HepG2 (cell line): ENCODE measurements at regions not wholly inside any gene's neighbourhood (a gene's known extent, or its start where the extent isn't known, plus 50 kb on each side); places are given as distances from the start of the nearest gene placed in this dataset.

ENCODE experiments used
- GLI4 ChIP-seq: sonication (generic); formaldehyde crosslinking; IDR thresholded peaks from 2 replicates; pipeline ENCODE4 v1.5.1; 2020; ENCODE audit warnings: missing genetic modification reagents, mild to moderate bottlenecking, moderate library complexity, borderline replicate concordance
- KDM5A ChIP-seq: fragments of 200-600 bp; sonication (generic); IDR thresholded peaks from 2 replicates; pipeline ENCODE4 v1.7.0; 2018; ENCODE audit warnings: antibody characterized with exemption, mild to moderate bottlenecking, low read length, borderline replicate concordance
- KIAA2018 ChIP-seq: sonication (generic); formaldehyde crosslinking; IDR thresholded peaks from 2 replicates; pipeline ENCODE4 v1.5.0; 2020; ENCODE audit warnings: mild to moderate bottlenecking, missing genetic modification reagents, borderline replicate concordance
- ZBTB21 ChIP-seq: sonication (generic); formaldehyde crosslinking; IDR thresholded peaks from 2 replicates; pipeline ENCODE4 v1.4.0; 2020; ENCODE audit warnings: missing genetic modification reagents
- ZNF562 ChIP-seq: sonication (generic); formaldehyde crosslinking; IDR thresholded peaks from 2 replicates; pipeline ENCODE4 v1.8.0; 2022; ENCODE audit warnings: missing genetic modification reagents, borderline replicate concordance
- ZNF790 ChIP-seq: sonication (generic); formaldehyde crosslinking; IDR thresholded peaks from 2 replicates; pipeline ENCODE4 v1.8.0; 2022; ENCODE audit warnings: missing genetic modification reagents, mild to moderate bottlenecking, borderline replicate concordance

DNA sequence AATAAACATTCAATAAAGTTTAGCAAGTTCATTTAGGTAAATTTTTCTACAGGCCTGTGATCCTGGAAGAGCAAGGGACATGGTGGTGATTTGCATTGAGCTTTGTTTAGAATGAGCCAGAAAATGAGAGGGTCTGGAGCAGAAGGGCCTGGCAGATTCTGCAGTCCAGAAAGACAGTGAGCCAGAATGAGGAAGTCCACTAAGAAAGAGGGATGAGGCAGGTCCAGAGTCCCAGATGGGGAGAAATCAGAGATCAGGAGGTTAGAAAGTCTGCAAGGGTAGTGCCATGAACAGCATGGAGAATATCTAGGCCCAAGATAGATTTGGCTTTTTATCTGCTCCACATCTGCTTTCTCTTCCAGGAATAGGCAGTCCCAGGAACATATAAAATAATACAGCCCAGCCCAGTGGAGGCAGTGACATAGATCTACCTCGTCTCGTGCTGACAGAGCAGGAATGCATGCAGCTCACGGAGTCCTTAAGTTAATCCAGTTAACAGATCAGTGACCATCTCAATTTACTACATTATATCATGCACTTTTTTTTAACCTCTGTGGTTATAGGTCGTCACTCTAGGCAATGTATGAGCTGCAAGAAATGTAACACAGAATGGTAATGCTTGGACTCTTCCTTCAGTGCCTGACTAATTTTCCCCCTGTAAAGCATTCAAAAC, 429.0 kb downstream of the SUCLG1 start (continued):
- TF ChIP-seq KIAA2018 (CRISPR knock-in tag) = no peak
- no peak for TF ChIP-seq ZNF562 (CRISPR knock-in tag)
- no peak for TF ChIP-seq GLI4 (CRISPR knock-in tag)
- TF ChIP-seq ZNF790 (CRISPR knock-in tag) = no peak
- TF ChIP-seq KDM5A = no peak
- no peak for TF ChIP-seq ZBTB21 (CRISPR knock-in tag)
